Loucy (cell line): ENCODE measurements at regions not wholly inside any gene's neighbourhood (a gene's known extent, or its start where the extent isn't known, plus 50 kb on each side); places are given as distances from the start of the nearest gene placed in this dataset.

Experiments used
- CTCF ChIP-seq: fragments of 200-600 bp; sonication (generic); conservative IDR thresholded peaks from 2 replicates; pipeline ENCODE4 v1.5.1; 2014; ENCODE audit warnings: mild to moderate bottlenecking, antibody characterized with exemption, low read length
- EZH2phosphoT487 ChIP-seq: fragments of 200-600 bp; IDR thresholded peaks from 2 replicates; pipeline ENCODE4 v1.6.1; 2018; ENCODE audit warnings: antibody characterized with exemption, mild to moderate bottlenecking, moderate library complexity, borderline replicate concordance

- TF ChIP-seq CTCF (no peak), EZH2phosphoT487 (no peak)
Observed at GRCh38 chr18:39960550-39960949, 1994.5 kb upstream of the PIK3C3 start.
